ENCODE measurements at regions not wholly inside any gene's neighbourhood (a gene's known extent, or its start where the extent isn't known, plus 50 kb on each side); places are given as distances from the start of the nearest gene placed in this dataset.

DNA sequence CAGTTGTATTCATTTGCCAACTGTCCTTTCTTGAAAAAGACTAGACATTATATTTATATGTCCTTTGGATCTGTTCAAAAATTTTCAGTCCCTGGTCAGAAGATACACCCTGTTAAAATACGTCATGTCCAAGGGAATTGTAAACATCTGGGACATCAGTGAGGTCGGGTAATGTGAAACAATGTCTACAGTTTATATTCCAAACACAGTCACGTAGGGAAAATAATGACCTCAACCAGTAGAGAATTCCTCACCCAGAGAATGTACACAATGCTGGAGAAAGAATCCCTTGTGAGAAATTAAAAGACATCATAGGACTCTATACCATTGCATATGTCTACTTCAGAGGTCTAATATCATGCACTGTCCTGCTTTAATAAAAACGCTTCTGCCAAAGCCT, 888.0 kb upstream of the CHAC2 start:
- H3K9ac ChIP-seq (ENCODE audit: control insufficient read depth, insufficient read depth, low read length) = no peak overlapping the region
- H4K20me1 ChIP-seq (ENCODE audit: control insufficient read depth, insufficient read depth) = no peaks in the 10 kb centered on the region
- WGBS (ENCODE audit: insufficient coverage, insufficient replicate concordance, low lambda C conversion rate, missing lambda C conversion rate) = 0% methylated on average over 4 of the region's 4 CpGs
- intact Hi-C loops (cut with micrococcal nuclease; ENCODE audit: unreplicated experiment) = no loop called here
- H3K9me3 ChIP-seq (replicated peaks; ENCODE audit: control insufficient read depth, insufficient read depth, low read length) = no peaks in the 10 kb centered on the region
- ATAC-seq (no peak), DNase-seq (ENCODE audit: low read depth, low spot score) (no peak), FAIRE-seq (no peak)
- ChIA-PET SMC1A (ENCODE audit: uncharacterized antibody, unreplicated experiment) (no interaction called here), RAD21 (ENCODE audit: unreplicated experiment) (no interaction called here), POLR2A (no interaction called here), CTCF (no interaction called here)
- no peak overlapping the region for H3K4me3 ChIP-seq
- no peaks in the 10 kb centered on the region for H3K4me1 ChIP-seq (ENCODE audit: control insufficient read depth, insufficient read depth, low read length)
- H3K27me3 ChIP-seq (replicated peaks in 1 of 2; ENCODE audit: control insufficient read depth in 2 of 2, insufficient read depth in 2 of 2, low read length in 1 of 2) = no peaks in the 10 kb centered on the region
- no peak overlapping the region for H3K27ac ChIP-seq (ENCODE audit: control insufficient read depth, insufficient read depth)
- TF ChIP-seq STAT1 (conservative IDR thresholded peaks at IDR 0.05) = no peak
- TF ChIP-seq FOS (IDR thresholded peaks at IDR 0.05; ENCODE audit: borderline replicate concordance, extremely low read depth, insufficient read length) = no peak
- no peak for TF ChIP-seq PML (IDR thresholded peaks at IDR 0.05; ENCODE audit: low read length)
- TF ChIP-seq, protein P1, sequence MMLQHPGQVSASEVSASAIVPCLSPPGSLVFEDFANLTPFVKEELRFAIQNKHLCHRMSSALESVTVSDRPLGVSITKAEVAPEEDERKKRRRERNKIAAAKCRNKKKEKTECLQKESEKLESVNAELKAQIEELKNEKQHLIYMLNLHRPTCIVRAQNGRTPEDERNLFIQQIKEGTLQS (IDR thresholded peaks at IDR 0.05; ENCODE audit: borderline replicate concordance, extremely low read depth, low read depth, low read length) = no peak
- no peak overlapping the region for H2AFZ ChIP-seq (ENCODE audit: control insufficient read depth, low read depth, low read length)
- no TSS peak for BruUV-seq (replicated peaks)
- H3K79me2 ChIP-seq (ENCODE audit: control insufficient read depth, insufficient read depth, low read length) = no peaks in the 10 kb centered on the region
- no peaks in the 10 kb centered on the region for H3K36me3 ChIP-seq (ENCODE audit: control insufficient read depth in 2 of 2, insufficient read depth in 2 of 2, low read length in 1 of 2)
- H3K4me2 ChIP-seq (ENCODE audit: control insufficient read depth, insufficient read depth) = no peak overlapping the region
- in situ Hi-C loops (cut with MboI) = no loop called here

DNA sequence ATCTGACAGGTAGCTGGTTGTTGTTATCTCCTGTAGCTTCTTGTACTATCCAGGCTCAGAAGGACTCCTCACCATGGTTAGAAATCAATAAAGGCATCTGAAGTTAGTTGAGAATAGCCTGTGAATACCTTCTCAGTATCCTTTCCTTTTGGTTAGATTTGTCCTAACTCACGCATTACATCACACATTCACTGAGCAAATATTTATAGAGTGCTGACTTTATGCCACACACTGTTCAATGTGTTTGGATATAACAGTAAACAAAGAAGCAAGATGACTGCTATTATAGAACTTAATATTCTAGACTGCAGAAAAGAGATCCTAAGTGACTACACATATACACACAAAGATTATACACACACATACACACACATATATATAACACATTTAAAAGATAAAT, 889.9 kb upstream of the CHAC2 start:
- intact Hi-C loops (cut with micrococcal nuclease; ENCODE audit: unreplicated experiment) = no loop called here
- in situ Hi-C loops (cut with MboI) = no loop called here
- H3K36me3 ChIP-seq (ENCODE audit: control insufficient read depth in 2 of 2, insufficient read depth in 2 of 2, low read length in 1 of 2) = no peaks in the 10 kb centered on the region
- DNase-seq (ENCODE audit: low read depth, low spot score) (no peak), ATAC-seq (no peak), FAIRE-seq (no peak)
- no peak overlapping the region for H3K4me2 ChIP-seq (ENCODE audit: control insufficient read depth, insufficient read depth)
- POLR2A ChIA-PET = no interaction called here
- H4K20me1 ChIP-seq (ENCODE audit: control insufficient read depth, insufficient read depth) = no peaks in the 10 kb centered on the region
- H3K4me3 ChIP-seq = no peak overlapping the region
- SMC1A ChIA-PET (ENCODE audit: uncharacterized antibody, unreplicated experiment) = no interaction called here
- no peak overlapping the region for H3K9ac ChIP-seq (ENCODE audit: control insufficient read depth, insufficient read depth, low read length)
- CTCF ChIA-PET = no interaction called here
- RAD21 ChIA-PET (ENCODE audit: unreplicated experiment) = no interaction called here
- H2AFZ ChIP-seq (ENCODE audit: control insufficient read depth, low read depth, low read length) = no peak overlapping the region
- no peaks in the 10 kb centered on the region for H3K4me1 ChIP-seq (ENCODE audit: control insufficient read depth, insufficient read depth, low read length)
- no peaks in the 10 kb centered on the region for H3K9me3 ChIP-seq (replicated peaks; ENCODE audit: control insufficient read depth, insufficient read depth, low read length)
- H3K27ac ChIP-seq (ENCODE audit: control insufficient read depth, insufficient read depth) = no peak overlapping the region
- H3K79me2 ChIP-seq (ENCODE audit: control insufficient read depth, insufficient read depth, low read length) = no peaks in the 10 kb centered on the region
- 60% methylated on average over 1 of the region's 1 CpG for WGBS (ENCODE audit: insufficient coverage, insufficient replicate concordance, low lambda C conversion rate, missing lambda C conversion rate)
- BruUV-seq (replicated peaks) = no TSS peak
- H3K27me3 ChIP-seq (replicated peaks in 1 of 2; ENCODE audit: control insufficient read depth in 2 of 2, insufficient read depth in 2 of 2, low read length in 1 of 2) = no peaks in the 10 kb centered on the region
- TF ChIP-seq KDM1A (IDR thresholded peaks at IDR 0.05; ENCODE audit: borderline replicate concordance) = no peak
- no peak for TF ChIP-seq NFIC (IDR thresholded peaks at IDR 0.05; ENCODE audit: low read depth, low read length)
- no peak for TF ChIP-seq RUNX3 (IDR thresholded peaks at IDR 0.05; ENCODE audit: low read length)
- TF ChIP-seq FOS (IDR thresholded peaks at IDR 0.05; ENCODE audit: borderline replicate concordance, extremely low read depth, insufficient read length) = no peak
- no peak for TF ChIP-seq MXI1 (IDR thresholded peaks at IDR 0.05; ENCODE audit: low read depth, low read length)
- no peak for TF ChIP-seq POLR2AphosphoS2 (IDR thresholded peaks at IDR 0.05; ENCODE audit: low read depth, low read length)
- TF ChIP-seq STAT1 (conservative IDR thresholded peaks at IDR 0.05) = no peak
- no peak for TF ChIP-seq ASH2L (IDR thresholded peaks at IDR 0.05; ENCODE audit: borderline replicate concordance, low read depth)
- TF ChIP-seq POU2F2 (IDR thresholded peaks at IDR 0.05; ENCODE audit: borderline replicate concordance, low read depth, low read length) = no peak
- TF ChIP-seq, protein P2, sequence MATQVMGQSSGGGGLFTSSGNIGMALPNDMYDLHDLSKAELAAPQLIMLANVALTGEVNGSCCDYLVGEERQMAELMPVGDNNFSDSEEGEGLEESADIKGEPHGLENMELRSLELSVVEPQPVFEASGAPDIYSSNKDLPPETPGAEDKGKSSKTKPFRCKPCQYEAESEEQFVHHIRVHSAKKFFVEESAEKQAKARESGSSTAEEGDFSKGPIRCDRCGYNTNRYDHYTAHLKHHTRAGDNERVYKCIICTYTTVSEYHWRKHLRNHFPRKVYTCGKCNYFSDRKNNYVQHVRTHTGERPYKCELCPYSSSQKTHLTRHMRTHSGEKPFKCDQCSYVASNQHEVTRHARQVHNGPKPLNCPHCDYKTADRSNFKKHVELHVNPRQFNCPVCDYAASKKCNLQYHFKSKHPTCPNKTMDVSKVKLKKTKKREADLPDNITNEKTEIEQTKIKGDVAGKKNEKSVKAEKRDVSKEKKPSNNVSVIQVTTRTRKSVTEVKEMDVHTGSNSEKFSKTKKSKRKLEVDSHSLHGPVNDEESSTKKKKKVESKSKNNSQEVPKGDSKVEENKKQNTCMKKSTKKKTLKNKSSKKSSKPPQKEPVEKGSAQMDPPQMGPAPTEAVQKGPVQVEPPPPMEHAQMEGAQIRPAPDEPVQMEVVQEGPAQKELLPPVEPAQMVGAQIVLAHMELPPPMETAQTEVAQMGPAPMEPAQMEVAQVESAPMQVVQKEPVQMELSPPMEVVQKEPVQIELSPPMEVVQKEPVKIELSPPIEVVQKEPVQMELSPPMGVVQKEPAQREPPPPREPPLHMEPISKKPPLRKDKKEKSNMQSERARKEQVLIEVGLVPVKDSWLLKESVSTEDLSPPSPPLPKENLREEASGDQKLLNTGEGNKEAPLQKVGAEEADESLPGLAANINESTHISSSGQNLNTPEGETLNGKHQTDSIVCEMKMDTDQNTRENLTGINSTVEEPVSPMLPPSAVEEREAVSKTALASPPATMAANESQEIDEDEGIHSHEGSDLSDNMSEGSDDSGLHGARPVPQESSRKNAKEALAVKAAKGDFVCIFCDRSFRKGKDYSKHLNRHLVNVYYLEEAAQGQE (IDR thresholded peaks at IDR 0.05; ENCODE audit: low read depth, low read length) = no peak
- TF ChIP-seq EED (IDR thresholded peaks at IDR 0.05; ENCODE audit: low read depth) = no peak
- no peak for TF ChIP-seq CHD2 (IDR thresholded peaks at IDR 0.05; ENCODE audit: borderline replicate concordance, low read depth, low read length)
- TF ChIP-seq NRF1 (conservative IDR thresholded peaks at IDR 0.05; ENCODE audit: low read depth, low read length) = no peak
- no peak for TF ChIP-seq TAF1 (IDR thresholded peaks at IDR 0.05; ENCODE audit: borderline replicate concordance, low read depth, low read length)
- no peak for TF ChIP-seq GATAD2B (conservative IDR thresholded peaks at IDR 0.05; ENCODE audit: low read depth)
